Activated naive CD8-positive, alpha-beta T cell treated with anti-CD3 and anti-CD28 coated beads for 36 hours (primary cell): ENCODE measurements at regions not wholly inside any gene's neighbourhood (a gene's known extent, or its start where the extent isn't known, plus 50 kb on each side); places are given as distances from the start of the nearest gene placed in this dataset.
"Not testable (repeated sequence)": the region's sequence is repeated elsewhere in the genome, so short reads cannot be mapped to it uniquely, and the experiment has no call there.

Source experiments
- DNase-seq: peaks from one replicate; pipeline ENCODE4 v3.0.0; 2021
- H3K27ac Mint-ChIP-seq: one replicate; pipeline ENCODE4 v1.8.0; 2022; ENCODE audit warnings: mild to moderate bottlenecking, moderate library complexity, mixed read lengths
- H3K27me3 Mint-ChIP-seq: one replicate; pipeline ENCODE4 v1.8.0; 2022; ENCODE audit warnings: mild to moderate bottlenecking, mixed read lengths
- H3K36me3 Mint-ChIP-seq: one replicate; pipeline ENCODE4 v1.8.0; 2021; ENCODE audit warnings: mild to moderate bottlenecking, mixed read lengths
- H3K4me1 Mint-ChIP-seq: one replicate; pipeline ENCODE4 v1.8.0; 2021; ENCODE audit warnings: mixed read lengths
- H3K4me3 Mint-ChIP-seq: one replicate; pipeline ENCODE4 v1.8.0; 2022; ENCODE audit warnings: mild to moderate bottlenecking, moderate library complexity, mixed read lengths
- H3K9me3 Mint-ChIP-seq: one replicate; pipeline ENCODE4 v1.8.0; 2022; ENCODE audit warnings: mixed read lengths

- no peaks in the 10 kb centered on the region for H3K27me3 Mint-ChIP-seq
- no peaks in the 10 kb centered on the region for H3K9me3 Mint-ChIP-seq
- H3K4me1 Mint-ChIP-seq: no peaks in the 10 kb centered on the region
- no peak overlapping the region for H3K4me3 Mint-ChIP-seq
- no peak overlapping the region for H3K27ac Mint-ChIP-seq
- no peak for DNase-seq
- no peaks in the 10 kb centered on the region for H3K36me3 Mint-ChIP-seq
These were observed 517.2 kb downstream of the SUCLG1 start for GRCh38 chr2:83941886-83942285.

GRCh38 chr2:83933749-83934148 is 525.3 kb downstream of the SUCLG1 start:
- H3K27me3 Mint-ChIP-seq: no peaks in the 10 kb centered on the region
- H3K4me3 Mint-ChIP-seq: no peak overlapping the region
- no peak for DNase-seq
- H3K27ac Mint-ChIP-seq: no peak overlapping the region
- H3K9me3 Mint-ChIP-seq: no peaks in the 10 kb centered on the region
- H3K36me3 Mint-ChIP-seq: no peaks in the 10 kb centered on the region
- no peaks in the 10 kb centered on the region for H3K4me1 Mint-ChIP-seq

GRCh38 chr2:83923531-83923930 is 535.5 kb downstream of the SUCLG1 start:
- Mint-ChIP-seq H3K4me1 (no peaks in the 10 kb centered on the region), H3K9me3 (peaks cover 2% of the 10 kb centered on the region), H3K27me3 (no peaks in the 10 kb centered on the region), H3K27ac (no peak overlapping the region), H3K4me3 (no peak overlapping the region), H3K36me3 (no peaks in the 10 kb centered on the region)
- DNase-seq: no peak

GRCh38 chr2:83916559-83916958 is 542.5 kb downstream of the SUCLG1 start:
- DNase-seq: no peak
- no peaks in the 10 kb centered on the region for H3K4me1 Mint-ChIP-seq
- no peak overlapping the region for H3K4me3 Mint-ChIP-seq
- H3K9me3 Mint-ChIP-seq: peaks cover 3% of the 10 kb centered on the region
- H3K27me3 Mint-ChIP-seq: no peaks in the 10 kb centered on the region
- no peak overlapping the region for H3K27ac Mint-ChIP-seq
- H3K36me3 Mint-ChIP-seq: no peaks in the 10 kb centered on the region

- Mint-ChIP-seq H3K4me3 (no peak overlapping the region), H3K4me1 (no peaks in the 10 kb centered on the region), H3K27ac (no peak overlapping the region), H3K9me3 (peaks cover 1% of the 10 kb centered on the region), H3K36me3 (no peaks in the 10 kb centered on the region), H3K27me3 (no peaks in the 10 kb centered on the region)
- DNase-seq: no peak
These were observed 543.7 kb downstream of the SUCLG1 start for GRCh38 chr2:83915381-83915780.

GRCh38 chr2:83908750-83909149 is 550.3 kb downstream of the SUCLG1 start:
- Mint-ChIP-seq H3K36me3 (no peaks in the 10 kb centered on the region), H3K4me3 (no peak overlapping the region), H3K27ac (no peak overlapping the region), H3K4me1 (no peaks in the 10 kb centered on the region), H3K9me3 (peaks cover 2% of the 10 kb centered on the region), H3K27me3 (no peaks in the 10 kb centered on the region)
- DNase-seq: no peak

GRCh38 chr2:83901317-83901716 is 557.8 kb downstream of the SUCLG1 start:
- Mint-ChIP-seq H3K9me3 (no peaks in the 10 kb centered on the region), H3K27me3 (peaks cover 4% of the 10 kb centered on the region), H3K4me3 (no peak overlapping the region), H3K36me3 (no peaks in the 10 kb centered on the region), H3K4me1 (no peaks in the 10 kb centered on the region), H3K27ac (no peak overlapping the region)
- DNase-seq: no peak

- H3K36me3 Mint-ChIP-seq: no peaks in the 10 kb centered on the region
- DNase-seq: no peak
- peaks cover 4% of the 10 kb centered on the region for H3K27me3 Mint-ChIP-seq
- no peaks in the 10 kb centered on the region for H3K4me1 Mint-ChIP-seq
- H3K4me3 Mint-ChIP-seq: no peak overlapping the region
- no peaks in the 10 kb centered on the region for H3K9me3 Mint-ChIP-seq
- no peak overlapping the region for H3K27ac Mint-ChIP-seq
These were observed 558.2 kb downstream of the SUCLG1 start for GRCh38 chr2:83900862-83901261.

GRCh38 chr2:83899271-83899670 is 559.8 kb downstream of the SUCLG1 start:
- Mint-ChIP-seq H3K36me3 (no peaks in the 10 kb centered on the region), H3K9me3 (no peaks in the 10 kb centered on the region), H3K4me3 (no peak overlapping the region), H3K27me3 (peaks cover 4% of the 10 kb centered on the region), H3K27ac (no peak overlapping the region), H3K4me1 (no peaks in the 10 kb centered on the region)
- no peak for DNase-seq

GRCh38 chr2:83894976-83895375 is 564.1 kb downstream of the SUCLG1 start:
- no peak for DNase-seq
- no peaks in the 10 kb centered on the region for H3K4me1 Mint-ChIP-seq
- no peak overlapping the region for H3K27ac Mint-ChIP-seq
- H3K27me3 Mint-ChIP-seq: peaks cover 4% of the 10 kb centered on the region
- H3K9me3 Mint-ChIP-seq: no peaks in the 10 kb centered on the region
- no peak overlapping the region for H3K4me3 Mint-ChIP-seq
- no peaks in the 10 kb centered on the region for H3K36me3 Mint-ChIP-seq

- Mint-ChIP-seq H3K4me3 (no peak overlapping the region), H3K36me3 (no peaks in the 10 kb centered on the region), H3K27me3 (no peaks in the 10 kb centered on the region), H3K9me3 (no peaks in the 10 kb centered on the region), H3K4me1 (no peaks in the 10 kb centered on the region), H3K27ac (no peak overlapping the region)
- no peak for DNase-seq
These were observed 571.3 kb downstream of the SUCLG1 start for GRCh38 chr2:83887757-83888156.

- Mint-ChIP-seq H3K27ac (no peak overlapping the region), H3K4me1 (no peaks in the 10 kb centered on the region), H3K4me3 (no peak overlapping the region), H3K9me3 (peaks cover 11% of the 10 kb centered on the region), H3K36me3 (peaks cover 3% of the 10 kb centered on the region), H3K27me3 (no peaks in the 10 kb centered on the region)
- no peak for DNase-seq
These were observed 580.0 kb downstream of the SUCLG1 start for GRCh38 chr2:83879127-83879526.

- H3K27me3 Mint-ChIP-seq, H3K4me1 Mint-ChIP-seq, H3K4me3 Mint-ChIP-seq, DNase-seq, H3K27ac Mint-ChIP-seq, H3K36me3 Mint-ChIP-seq: not testable (repeated sequence)
- H3K9me3 Mint-ChIP-seq: peaks cover 19% of the 10 kb centered on the region
These were observed 581.8 kb downstream of the SUCLG1 start for GRCh38 chr2:83877261-83877660.

GRCh38 chr2:83874712-83875430 is 584.2 kb downstream of the SUCLG1 start:
- no peaks in the 10 kb centered on the region for H3K4me1 Mint-ChIP-seq
- no peak for DNase-seq
- H3K4me3 Mint-ChIP-seq: no peak overlapping the region
- H3K27me3 Mint-ChIP-seq: no peaks in the 10 kb centered on the region
- H3K27ac Mint-ChIP-seq: no peak overlapping the region
- H3K9me3 Mint-ChIP-seq: peaks cover 19% of the 10 kb centered on the region
- peaks cover 3% of the 10 kb centered on the region for H3K36me3 Mint-ChIP-seq

GRCh38 chr2:83874066-83874465 is 585.0 kb downstream of the SUCLG1 start:
- Mint-ChIP-seq H3K36me3 (peaks cover 3% of the 10 kb centered on the region), H3K9me3 (peaks cover 18% of the 10 kb centered on the region), H3K4me1 (no peaks in the 10 kb centered on the region), H3K27ac (no peak overlapping the region), H3K27me3 (no peaks in the 10 kb centered on the region), H3K4me3 (no peak overlapping the region)
- DNase-seq: no peak

- H3K4me1 Mint-ChIP-seq: no peaks in the 10 kb centered on the region
- no peak overlapping the region for H3K27ac Mint-ChIP-seq
- no peaks in the 10 kb centered on the region for H3K27me3 Mint-ChIP-seq
- H3K9me3 Mint-ChIP-seq: peaks cover 11% of the 10 kb centered on the region
- no peak overlapping the region for H3K4me3 Mint-ChIP-seq
- no peak for DNase-seq
- peaks cover 3% of the 10 kb centered on the region for H3K36me3 Mint-ChIP-seq
These were observed 586.0 kb downstream of the SUCLG1 start for GRCh38 chr2:83873110-83873509.
